ENCODE measurements at regions not wholly inside any gene's neighbourhood (a gene's known extent, or its start where the extent isn't known, plus 50 kb on each side); places are given as distances from the start of the nearest gene placed in this dataset.
"Not testable (repeated sequence)": the region's sequence is repeated elsewhere in the genome, so short reads cannot be mapped to it uniquely, and the experiment has no call there.

DNA sequence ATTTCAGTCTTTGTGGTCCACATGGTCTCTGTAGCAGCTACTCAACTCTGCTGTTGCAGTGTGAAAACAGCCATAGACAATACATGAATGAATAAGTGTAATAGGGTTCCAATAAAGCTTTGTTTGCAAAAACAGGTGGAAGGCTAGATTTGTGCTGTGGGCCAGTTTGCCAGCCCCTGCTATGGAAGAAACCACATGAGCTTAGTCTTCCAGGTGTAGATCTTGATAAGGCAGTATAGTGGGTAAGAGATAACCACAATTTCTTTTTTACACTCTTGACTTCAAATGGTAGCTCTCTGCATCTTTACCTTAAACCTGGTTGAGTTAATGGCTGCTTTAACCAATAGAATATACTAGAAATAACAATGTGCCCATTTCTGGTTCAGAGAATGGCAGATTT lies 135.0 kb upstream of the PALS2 start:
- TF ChIP-seq, protein P1, sequence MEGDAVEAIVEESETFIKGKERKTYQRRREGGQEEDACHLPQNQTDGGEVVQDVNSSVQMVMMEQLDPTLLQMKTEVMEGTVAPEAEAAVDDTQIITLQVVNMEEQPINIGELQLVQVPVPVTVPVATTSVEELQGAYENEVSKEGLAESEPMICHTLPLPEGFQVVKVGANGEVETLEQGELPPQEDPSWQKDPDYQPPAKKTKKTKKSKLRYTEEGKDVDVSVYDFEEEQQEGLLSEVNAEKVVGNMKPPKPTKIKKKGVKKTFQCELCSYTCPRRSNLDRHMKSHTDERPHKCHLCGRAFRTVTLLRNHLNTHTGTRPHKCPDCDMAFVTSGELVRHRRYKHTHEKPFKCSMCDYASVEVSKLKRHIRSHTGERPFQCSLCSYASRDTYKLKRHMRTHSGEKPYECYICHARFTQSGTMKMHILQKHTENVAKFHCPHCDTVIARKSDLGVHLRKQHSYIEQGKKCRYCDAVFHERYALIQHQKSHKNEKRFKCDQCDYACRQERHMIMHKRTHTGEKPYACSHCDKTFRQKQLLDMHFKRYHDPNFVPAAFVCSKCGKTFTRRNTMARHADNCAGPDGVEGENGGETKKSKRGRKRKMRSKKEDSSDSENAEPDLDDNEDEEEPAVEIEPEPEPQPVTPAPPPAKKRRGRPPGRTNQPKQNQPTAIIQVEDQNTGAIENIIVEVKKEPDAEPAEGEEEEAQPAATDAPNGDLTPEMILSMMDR (conservative IDR thresholded peaks at IDR 0.05; ENCODE audit: low read depth, low read length) = no peak
- no peak overlapping the region for H3K4me3 ChIP-seq (IDR thresholded peaks at IDR 0.05; ENCODE audit: insufficient read depth, low read depth, low read length)
- H2AFZ ChIP-seq (ENCODE audit: low read depth) = no peak overlapping the region
- H3K36me3 ChIP-seq (ENCODE audit: insufficient read depth) = no peaks in the 10 kb centered on the region
- no peaks in the 10 kb centered on the region for H3K79me2 ChIP-seq (ENCODE audit: insufficient read depth, low read depth)
- peak overlapping the region; percentile 32; the same call in 1 of the 2 replicates for H3K27ac ChIP-seq
- no peak overlapping the region for H3K9ac ChIP-seq
- no peaks in the 10 kb centered on the region for H4K20me1 ChIP-seq (ENCODE audit: insufficient read depth)
- H3K4me2 ChIP-seq = peak overlapping the region; percentile 19; the same call in 1 of the 2 replicates
- H3K27me3 ChIP-seq (ENCODE audit: insufficient read depth, low read depth) = no peaks in the 10 kb centered on the region
- peaks cover 37% of the 10 kb centered on the region for H3K4me1 ChIP-seq (ENCODE audit: low read depth, poor library complexity, severe bottlenecking)

DNA sequence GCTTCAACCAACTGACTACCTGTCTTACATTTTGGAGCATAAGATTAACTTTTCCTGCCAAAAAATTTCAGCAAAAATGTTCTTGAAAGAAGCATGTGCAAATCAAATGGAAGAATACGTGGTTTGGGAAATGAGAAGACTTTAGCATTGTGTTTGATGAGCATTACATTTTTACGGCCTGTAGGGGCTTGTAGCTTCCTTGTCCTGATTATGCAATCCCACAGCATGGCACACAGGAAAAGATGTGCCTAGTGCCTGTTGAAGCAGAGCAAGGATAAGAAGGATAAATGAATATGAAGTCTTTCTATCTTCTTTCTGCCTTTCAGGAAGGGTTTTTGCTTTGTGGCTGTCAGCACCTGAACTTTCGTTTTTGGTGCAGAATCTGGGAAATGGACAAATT lies 134.1 kb upstream of the PALS2 start:
- peaks cover 37% of the 10 kb centered on the region for H3K4me1 ChIP-seq (ENCODE audit: low read depth, poor library complexity, severe bottlenecking)
- H2AFZ ChIP-seq (ENCODE audit: low read depth); H3K9ac ChIP-seq; H3K79me2 ChIP-seq (ENCODE audit: insufficient read depth, low read depth); H3K36me3 ChIP-seq (ENCODE audit: insufficient read depth); H3K4me3 ChIP-seq (IDR thresholded peaks at IDR 0.05; ENCODE audit: insufficient read depth, low read depth, low read length); H3K27me3 ChIP-seq (ENCODE audit: insufficient read depth, low read depth); H3K27ac ChIP-seq; H3K4me2 ChIP-seq; H4K20me1 ChIP-seq (ENCODE audit: insufficient read depth): not testable (repeated sequence)

DNA sequence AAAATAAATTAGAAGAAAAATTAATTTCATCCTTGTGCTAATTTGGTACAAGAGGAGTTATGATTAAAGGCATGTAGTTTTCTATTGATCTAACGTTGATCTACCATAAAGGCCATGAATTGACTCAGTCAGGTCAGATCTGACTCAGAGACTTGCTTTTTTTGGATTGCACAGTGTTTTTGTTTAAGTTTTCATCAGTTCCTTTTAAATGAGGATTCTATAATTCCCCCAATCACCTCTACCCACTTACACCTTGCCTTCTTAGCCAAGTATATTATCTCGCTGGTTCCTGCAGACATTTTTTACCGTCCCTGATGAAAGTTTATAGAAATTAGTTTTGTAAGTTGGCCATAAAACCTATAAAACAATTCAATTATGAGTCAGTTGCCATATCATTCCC lies 132.4 kb upstream of the PALS2 start:
- Histone ChIP-seq H2AFZ (ENCODE audit: low read depth) (no peak overlapping the region), H3K36me3 (ENCODE audit: insufficient read depth) (no peaks in the 10 kb centered on the region)

DNA sequence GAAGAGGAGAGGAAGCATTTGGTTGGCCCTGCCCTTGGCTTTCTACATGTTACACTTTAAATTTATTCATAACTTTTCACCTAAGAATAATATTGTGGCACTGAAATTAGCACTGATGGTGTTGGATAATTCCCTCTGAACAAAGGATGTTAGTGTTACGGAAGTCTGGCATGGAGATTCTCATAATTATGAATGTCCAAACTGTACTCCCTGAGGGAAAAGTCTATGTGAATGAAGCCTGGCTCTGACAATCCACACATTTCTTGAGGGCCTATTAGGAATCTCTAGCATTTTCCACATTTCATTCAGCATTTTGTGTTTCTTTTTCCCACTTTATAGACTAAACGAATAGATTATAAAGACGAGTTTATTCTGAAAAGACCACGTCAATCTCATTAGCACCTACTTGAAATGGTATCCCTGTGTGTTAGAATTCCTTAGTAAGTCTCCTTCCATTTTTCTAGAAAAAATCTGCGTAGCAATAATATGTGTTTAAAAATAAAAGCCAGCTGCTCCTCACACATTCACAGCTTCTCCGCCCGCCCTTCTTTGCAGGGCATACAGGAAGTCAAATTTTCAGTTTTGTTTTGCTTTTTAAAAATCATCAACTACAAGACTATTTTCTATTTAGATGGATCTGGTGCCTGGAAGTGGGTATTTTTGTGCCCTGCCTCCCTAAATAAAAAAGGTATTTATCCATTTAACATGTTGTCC lies 131.8 kb upstream of the PALS2 start:
- Histone ChIP-seq H3K27me3 (ENCODE audit: insufficient read depth, low read depth) (no peaks in the 10 kb centered on the region), H3K27ac (no peak overlapping the region), H2AFZ (ENCODE audit: low read depth) (no peak overlapping the region), H3K4me3 (IDR thresholded peaks at IDR 0.05; ENCODE audit: insufficient read depth, low read depth, low read length) (no peak overlapping the region), H3K4me1 (ENCODE audit: low read depth, poor library complexity, severe bottlenecking) (peaks cover 37% of the 10 kb centered on the region), H3K9ac (no peak overlapping the region), H3K79me2 (ENCODE audit: insufficient read depth, low read depth) (no peaks in the 10 kb centered on the region), H3K36me3 (ENCODE audit: insufficient read depth) (no peaks in the 10 kb centered on the region), H4K20me1 (ENCODE audit: insufficient read depth) (no peaks in the 10 kb centered on the region), H3K4me2 (no peak overlapping the region)
- TF ChIP-seq, protein P1 (conservative IDR thresholded peaks at IDR 0.05; ENCODE audit: low read depth, low read length) = no peak

More for the DNA sequence above, 132.4 kb upstream of the PALS2 start:
- TF ChIP-seq, protein P1 (conservative IDR thresholded peaks at IDR 0.05; ENCODE audit: low read depth, low read length) = no peak
- Histone ChIP-seq H3K4me2 (no peak overlapping the region), H3K9ac (no peak overlapping the region), H4K20me1 (ENCODE audit: insufficient read depth) (no peaks in the 10 kb centered on the region), H3K4me3 (IDR thresholded peaks at IDR 0.05; ENCODE audit: insufficient read depth, low read depth, low read length) (no peak overlapping the region), H3K4me1 (ENCODE audit: low read depth, poor library complexity, severe bottlenecking) (peaks cover 37% of the 10 kb centered on the region), H3K27me3 (ENCODE audit: insufficient read depth, low read depth) (no peaks in the 10 kb centered on the region), H3K79me2 (ENCODE audit: insufficient read depth, low read depth) (no peaks in the 10 kb centered on the region), H3K27ac (no peak overlapping the region)

DNA sequence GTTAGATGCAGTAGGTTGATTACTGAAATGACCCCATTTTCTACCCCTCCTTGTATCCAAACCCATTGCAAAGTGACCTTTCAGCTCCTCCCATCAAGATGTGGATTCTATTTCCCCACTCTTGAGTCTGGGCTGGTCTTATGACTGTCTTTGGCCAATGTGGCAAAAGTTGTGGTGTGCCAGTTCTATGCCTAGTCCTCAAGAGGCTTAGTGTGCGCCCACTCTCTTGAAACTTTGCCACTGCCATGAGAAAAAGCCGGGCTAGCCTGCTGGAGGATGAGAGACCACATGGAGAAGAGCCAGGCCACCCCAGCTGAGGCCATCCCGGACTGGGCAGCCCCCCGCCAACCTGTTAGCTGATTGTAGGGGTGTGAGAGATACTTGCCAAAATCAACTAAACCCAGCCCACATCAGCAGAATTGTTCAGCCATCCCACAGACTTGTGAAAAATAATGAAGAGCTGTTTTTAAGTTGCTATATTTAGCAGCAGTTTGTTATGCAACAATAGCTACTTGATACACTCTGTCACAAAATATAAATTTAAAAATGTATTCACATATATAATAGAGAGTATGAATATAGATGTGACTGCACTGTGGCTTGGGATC lies 131.0 kb upstream of the PALS2 start:
- H3K4me1 ChIP-seq (ENCODE audit: low read depth, poor library complexity, severe bottlenecking) = peaks cover 32% of the 10 kb centered on the region
- H3K27ac ChIP-seq = no peak overlapping the region
- no peaks in the 10 kb centered on the region for H3K79me2 ChIP-seq (ENCODE audit: insufficient read depth, low read depth)
- H3K4me3 ChIP-seq (IDR thresholded peaks at IDR 0.05; ENCODE audit: insufficient read depth, low read depth, low read length) = no peak overlapping the region
- TF ChIP-seq, protein P1 (conservative IDR thresholded peaks at IDR 0.05; ENCODE audit: low read depth, low read length) = no peak
- no peak overlapping the region for H3K9ac ChIP-seq
- no peak overlapping the region for H2AFZ ChIP-seq (ENCODE audit: low read depth)
- H4K20me1 ChIP-seq (ENCODE audit: insufficient read depth) = no peaks in the 10 kb centered on the region
- H3K36me3 ChIP-seq (ENCODE audit: insufficient read depth) = no peaks in the 10 kb centered on the region
- H3K4me2 ChIP-seq = no peak overlapping the region
- no peaks in the 10 kb centered on the region for H3K27me3 ChIP-seq (ENCODE audit: insufficient read depth, low read depth)

All from KMS-11 (cell line).